ENCODE measurements at regions not wholly inside any gene's neighbourhood (a gene's known extent, or its start where the extent isn't known, plus 50 kb on each side); places are given as distances from the start of the nearest gene placed in this dataset.

DNA sequence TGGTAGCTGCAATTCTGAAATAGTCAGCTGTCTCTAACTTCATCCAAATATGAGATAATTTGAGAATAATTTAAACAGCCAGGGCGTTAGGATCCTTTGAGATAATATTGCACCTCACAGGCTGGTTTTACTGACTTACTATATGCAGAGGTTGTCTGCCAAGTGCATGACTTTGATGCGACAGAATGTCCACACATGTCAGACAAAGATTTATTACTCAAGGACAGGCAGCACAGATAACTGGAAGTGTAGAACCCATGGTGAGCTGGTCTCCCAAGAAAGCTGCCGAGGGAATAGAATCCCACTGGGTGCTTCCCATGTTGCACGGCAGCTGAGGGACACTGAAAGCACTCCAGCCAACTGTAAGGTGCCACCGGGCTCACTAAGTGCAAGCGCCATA lies 166.2 kb upstream of the GALNTL6 start:
- TF ChIP-seq, protein P1, sequence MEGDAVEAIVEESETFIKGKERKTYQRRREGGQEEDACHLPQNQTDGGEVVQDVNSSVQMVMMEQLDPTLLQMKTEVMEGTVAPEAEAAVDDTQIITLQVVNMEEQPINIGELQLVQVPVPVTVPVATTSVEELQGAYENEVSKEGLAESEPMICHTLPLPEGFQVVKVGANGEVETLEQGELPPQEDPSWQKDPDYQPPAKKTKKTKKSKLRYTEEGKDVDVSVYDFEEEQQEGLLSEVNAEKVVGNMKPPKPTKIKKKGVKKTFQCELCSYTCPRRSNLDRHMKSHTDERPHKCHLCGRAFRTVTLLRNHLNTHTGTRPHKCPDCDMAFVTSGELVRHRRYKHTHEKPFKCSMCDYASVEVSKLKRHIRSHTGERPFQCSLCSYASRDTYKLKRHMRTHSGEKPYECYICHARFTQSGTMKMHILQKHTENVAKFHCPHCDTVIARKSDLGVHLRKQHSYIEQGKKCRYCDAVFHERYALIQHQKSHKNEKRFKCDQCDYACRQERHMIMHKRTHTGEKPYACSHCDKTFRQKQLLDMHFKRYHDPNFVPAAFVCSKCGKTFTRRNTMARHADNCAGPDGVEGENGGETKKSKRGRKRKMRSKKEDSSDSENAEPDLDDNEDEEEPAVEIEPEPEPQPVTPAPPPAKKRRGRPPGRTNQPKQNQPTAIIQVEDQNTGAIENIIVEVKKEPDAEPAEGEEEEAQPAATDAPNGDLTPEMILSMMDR (conservative IDR thresholded peaks at IDR 0.05; ENCODE audit: low read depth, low read length): no peak
- no peak for TF ChIP-seq EZH2 (IDR thresholded peaks at IDR 0.05; ENCODE audit: low read length, unreplicated experiment)
